Activated CD4-positive, alpha-beta T cell treated with anti-CD3 and anti-CD28 coated beads, Interleukin-10, Interleukin-2, amounts not matched to agents 100 ng/mL and 50 ng/mL, durations not matched to agents 16 hours and 8 hours (primary cell): ENCODE measurements at regions not wholly inside any gene's neighbourhood (a gene's known extent, or its start where the extent isn't known, plus 50 kb on each side); places are given as distances from the start of the nearest gene placed in this dataset.
A peak's percentile ranks its signal among the peaks of the same experiment; 100 is the strongest.
"Not testable (repeated sequence)": the region's sequence is repeated elsewhere in the genome, so short reads cannot be mapped to it uniquely, and the experiment has no call there.

ENCODE experiments used
- DNase-seq: peaks from one replicate; pipeline ENCODE4 v3.0.0-alpha.2; 2020

- no peak for DNase-seq
These were observed 86.8 kb downstream of the NDUFA12 start for GRCh38 chr12:94916663-94917062.

GRCh38 chr12:94909663-94910062 is 93.8 kb downstream of the NDUFA12 start:
- no peak for DNase-seq

GRCh38 chr12:94905749-94906148 is 97.7 kb downstream of the NDUFA12 start:
- DNase-seq = not testable (repeated sequence)

GRCh38 chr12:94900496-94900895 is 103.0 kb downstream of the NDUFA12 start:
- DNase-seq = no peak

- no peak for DNase-seq
These were observed 105.1 kb downstream of the NDUFA12 start for GRCh38 chr12:94898388-94898787.

- no peak for DNase-seq
These were observed 110.8 kb downstream of the NDUFA12 start for GRCh38 chr12:94892544-94893267.

- no peak for DNase-seq
These were observed 113.9 kb downstream of the NDUFA12 start for GRCh38 chr12:94889445-94890210.

GRCh38 chr12:94879542-94879941 is 124.0 kb downstream of the NDUFA12 start:
- DNase-seq = no peak

GRCh38 chr12:94875525-94875924 is 128.0 kb downstream of the NDUFA12 start:
- peak; percentile 30 for DNase-seq

GRCh38 chr12:94874518-94875302 is 128.8 kb downstream of the NDUFA12 start:
- DNase-seq = no peak

GRCh38 chr12:94873734-94874517 is 129.6 kb downstream of the NDUFA12 start:
- no peak for DNase-seq

- DNase-seq = no peak
These were observed 130.3 kb downstream of the NDUFA12 start for GRCh38 chr12:94872971-94873733.

- no peak for DNase-seq
These were observed 130.9 kb downstream of the NDUFA12 start for GRCh38 chr12:94872671-94872970.

- no peak for DNase-seq
These were observed 131.4 kb downstream of the NDUFA12 start for GRCh38 chr12:94872007-94872653.

GRCh38 chr12:94870511-94870910 is 133.0 kb downstream of the NDUFA12 start:
- no peak for DNase-seq

- no peak for DNase-seq
These were observed 135.3 kb downstream of the NDUFA12 start for GRCh38 chr12:94868161-94868560.

GRCh38 chr12:94867066-94867855 is 136.2 kb downstream of the NDUFA12 start:
- no peak for DNase-seq

GRCh38 chr12:94864987-94865386 is 138.5 kb downstream of the NDUFA12 start:
- DNase-seq = no peak

GRCh38 chr12:94863321-94864035 is 140.0 kb downstream of the NDUFA12 start:
- no peak for DNase-seq

- DNase-seq = no peak
These were observed 141.1 kb downstream of the NDUFA12 start for GRCh38 chr12:94862421-94862820.
